CD4-positive, alpha-beta T cell (primary cell): ENCODE measurements at regions not wholly inside any gene's neighbourhood (a gene's known extent, or its start where the extent isn't known, plus 50 kb on each side); places are given as distances from the start of the nearest gene placed in this dataset.

Experiments
- ATAC-seq: fragments of 200-7000 bp; cut with Tn5 transposase; one replicate; pipeline ENCODE4 v1.10.0; 2022; ENCODE audit warnings: mild to moderate bottlenecking; ENCODE audit not compliant: poor library complexity
- CTCF ChIA-PET: fragments of 350-600 bp; sonication (Branson Sonifier 250); formaldehyde crosslinking; loops from one replicate; lab custom pipeline; 2021; ENCODE audit warnings: antibody characterized with exemption, inconsistent platforms; lab: Charles Lee
- POLR2A ChIA-PET: fragments of 350-600 bp; sonication (Branson Sonifier 250); formaldehyde crosslinking; loops from one replicate; lab custom pipeline; 2021; ENCODE audit warnings: antibody characterized with exemption, inconsistent platforms; lab: Charles Lee
- DNase-seq, 14 experiments: peaks; one replicate each; pipeline ENCODE4 v3.0.0-alpha.2; 2013 to 2020; ENCODE audit warnings: mixed read lengths in 2 of 14
- H3K27ac ChIP-seq, 2 donors: one replicate each; pipeline versions ENCODE4 v1.5.1 to v1.7.0; 2013; ENCODE audit warnings: low read length in 2 of 2, low read depth in 1 of 2, mild to moderate bottlenecking in 1 of 2
- H3K27me3 ChIP-seq, 2 experiments: 1 replicate in 1 of 2; 2 replicates in 1 of 2; pipeline versions ENCODE4 v1.6.1 to v1.7.0; 2013; ENCODE audit warnings: low read length in 2 of 2, control low read depth in 1 of 2, mild to moderate bottlenecking in 1 of 2, moderate library complexity in 1 of 2; ENCODE audit not compliant: insufficient read depth in 2 of 2, control insufficient read depth in 1 of 2
- H3K36me3 ChIP-seq: one replicate; pipeline ENCODE4 v1.6.1; 2013; ENCODE audit warnings: low read length, control low read depth; ENCODE audit not compliant: insufficient read depth
- H3K4me1 ChIP-seq: one replicate; pipeline ENCODE4 v1.6.1; 2013; ENCODE audit warnings: low read length, control low read depth; ENCODE audit not compliant: insufficient read depth
- H3K4me3 ChIP-seq: one replicate; pipeline ENCODE4 v1.5.1; 2013; ENCODE audit warnings: mild to moderate bottlenecking, low read length, moderate library complexity
- H3K9me3 ChIP-seq, 2 experiments: 1 replicate in 1 of 2; 2 replicates in 1 of 2; pipeline versions ENCODE4 v1.6.1 to v1.7.0; 2013; ENCODE audit warnings: low read length in 2 of 2, mild to moderate bottlenecking in 2 of 2, control low read depth in 1 of 2, moderate library complexity in 1 of 2; ENCODE audit not compliant: control insufficient read depth in 1 of 2, insufficient read depth in 1 of 2
- H3K27ac Mint-ChIP-seq: one replicate; pipeline ENCODE4 v1.8.0; 2020; ENCODE audit warnings: mixed read lengths
- H3K27me3 Mint-ChIP-seq: one replicate; pipeline ENCODE4 v1.8.0; 2021; ENCODE audit warnings: mixed read lengths
- H3K36me3 Mint-ChIP-seq: one replicate; pipeline ENCODE4 v1.8.0; 2021; ENCODE audit warnings: low read depth, mixed read lengths
- H3K4me1 Mint-ChIP-seq: one replicate; pipeline ENCODE4 v1.8.0; 2021; ENCODE audit warnings: low read depth, mixed read lengths
- H3K4me3 Mint-ChIP-seq: one replicate; pipeline ENCODE4 v1.8.0; 2020; ENCODE audit warnings: mild to moderate bottlenecking, mixed read lengths
- H3K9me3 Mint-ChIP-seq: one replicate; pipeline ENCODE4 v1.8.0; 2020; ENCODE audit warnings: mixed read lengths
- CTCF ChIP-seq: fragments of 200-600 bp; IDR thresholded peaks from one replicate; pipeline ENCODE4 v1.8.0; 2022; ENCODE audit warnings: antibody characterized with exemption, mild to moderate bottlenecking
- intact Hi-C, 2 experiments: fragments of 100-400 bp; cut with DNase I in 1 of 2; cut with micrococcal nuclease in 1 of 2; formaldehyde crosslinking; loops; one replicate each; pipeline versions ENCODE4 v1.15.1 to v1.9.0; 2023 to 2025; cut with DNase I, micrococcal nuclease

GRCh38 chr22:27257987-27258386, 543.6 kb downstream of the MN1 start:
- no peaks in the 10 kb centered on the region for H3K36me3 ChIP-seq

GRCh38 chr22:27258616-27259172, 542.9 kb downstream of the MN1 start:
- H3K27me3 Mint-ChIP-seq = peaks cover 9% of the 10 kb centered on the region
- H3K36me3 ChIP-seq = no peaks in the 10 kb centered on the region
- POLR2A ChIA-PET = no interaction called here
- ATAC-seq (no peak), DNase-seq (no peak)
- H3K4me3 Mint-ChIP-seq = no peak overlapping the region
- no peak overlapping the region for H3K27ac Mint-ChIP-seq
- peaks cover 10 to 15% of the 10 kb centered on the region in 2 experiments for H3K9me3 ChIP-seq
- H3K9me3 Mint-ChIP-seq = peaks cover 19% of the 10 kb centered on the region
- intact Hi-C loops = no loop called here
- peaks cover 0 to 3% of the 10 kb centered on the region in 2 experiments for H3K27me3 ChIP-seq
- CTCF ChIA-PET = no interaction called here
- H3K36me3 Mint-ChIP-seq = no peaks in the 10 kb centered on the region
- H3K4me3 ChIP-seq = no peak overlapping the region
- no peaks in the 10 kb centered on the region for H3K4me1 Mint-ChIP-seq
- H3K4me1 ChIP-seq = no peaks in the 10 kb centered on the region
- no peak for TF ChIP-seq CTCF
- no peak overlapping the region for H3K27ac ChIP-seq

More at GRCh38 chr22:27257987-27258386, 543.6 kb downstream of the MN1 start:
- peaks cover 17% of the 10 kb centered on the region for H3K9me3 Mint-ChIP-seq
- H3K4me3 ChIP-seq = no peak overlapping the region
- no peak overlapping the region for H3K27ac ChIP-seq
- H3K27me3 Mint-ChIP-seq = peaks cover 5% of the 10 kb centered on the region
- no peak overlapping the region for H3K27ac Mint-ChIP-seq
- intact Hi-C loops = no loop called here
- H3K4me1 ChIP-seq = no peaks in the 10 kb centered on the region
- CTCF ChIA-PET = no interaction called here
- DNase-seq (no peak), ATAC-seq (no peak)
- H3K27me3 ChIP-seq = peaks cover 0 to 3% of the 10 kb centered on the region in 2 experiments
- no peak overlapping the region for H3K4me3 Mint-ChIP-seq
- no peak for TF ChIP-seq CTCF
- peaks cover 10 to 15% of the 10 kb centered on the region in 2 experiments for H3K9me3 ChIP-seq
- no peaks in the 10 kb centered on the region for H3K4me1 Mint-ChIP-seq
- POLR2A ChIA-PET = no interaction called here
- H3K36me3 Mint-ChIP-seq = no peaks in the 10 kb centered on the region

- Histone ChIP-seq H3K27me3 (peaks cover 0 to 3% of the 10 kb centered on the region in 2 experiments), H3K4me1 (no peaks in the 10 kb centered on the region), H3K27ac (no peak overlapping the region), H3K36me3 (no peaks in the 10 kb centered on the region), H3K9me3 (peaks cover 10 to 15% of the 10 kb centered on the region in 2 experiments), H3K4me3 (no peak overlapping the region)
- ChIA-PET CTCF (no interaction called here), POLR2A (no interaction called here)
- Mint-ChIP-seq H3K27me3 (peaks cover 16% of the 10 kb centered on the region), H3K36me3 (no peaks in the 10 kb centered on the region), H3K9me3 (peaks cover 16% of the 10 kb centered on the region), H3K4me1 (no peaks in the 10 kb centered on the region), H3K4me3 (no peak overlapping the region), H3K27ac (no peak overlapping the region)
- ATAC-seq (no peak), DNase-seq (no peak)
- intact Hi-C loops = no loop called here
- no peak for TF ChIP-seq CTCF
Observed at GRCh38 chr22:27259433-27259832, 542.1 kb downstream of the MN1 start.
